ENCODE measurements at regions not wholly inside any gene's neighbourhood (a gene's known extent, or its start where the extent isn't known, plus 50 kb on each side); places are given as distances from the start of the nearest gene placed in this dataset.
"Not testable (repeated sequence)": the region's sequence is repeated elsewhere in the genome, so short reads cannot be mapped to it uniquely, and the experiment has no call there.

DNA sequence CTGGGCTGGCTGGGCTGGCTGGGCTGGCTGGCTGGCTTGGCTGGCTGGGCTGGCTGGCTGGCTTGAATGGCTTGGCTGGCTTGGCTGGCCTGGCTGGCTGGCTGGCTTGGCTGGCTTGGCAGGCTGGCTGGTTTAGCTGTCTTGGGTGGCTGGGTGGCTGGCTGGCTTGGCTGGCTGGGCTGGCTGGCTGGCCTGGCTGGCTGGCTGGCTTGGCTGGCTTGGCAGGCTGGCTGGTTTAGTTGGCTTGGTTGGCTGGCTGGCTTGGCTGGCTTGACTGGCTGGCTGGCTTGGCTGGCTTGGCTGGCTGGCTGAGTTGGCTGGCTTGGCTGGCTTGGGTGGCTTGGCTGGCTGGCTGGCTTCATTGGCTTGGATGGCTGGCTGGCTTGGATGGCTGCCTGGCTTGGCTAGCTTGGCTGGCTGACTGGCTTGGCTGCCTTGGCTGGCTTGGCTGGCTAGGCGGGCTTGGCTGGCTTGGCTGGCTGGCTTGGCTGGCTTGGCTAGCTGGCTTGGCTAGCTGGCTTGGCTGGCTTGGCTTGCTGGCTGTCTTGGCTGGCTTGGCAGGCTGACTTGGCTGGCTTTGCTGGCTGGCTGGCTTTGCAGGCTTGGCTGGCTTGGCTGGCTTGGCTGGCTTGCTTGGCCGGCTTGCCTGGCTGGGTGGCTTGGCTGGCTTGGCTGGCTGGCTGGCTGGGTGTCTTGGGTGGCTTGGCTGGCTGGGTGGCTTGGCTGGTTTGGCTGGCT lies 2807.2 kb downstream of the RPIA start:
- TF ChIP-seq POLR2A (IDR thresholded peaks at IDR 0.05; ENCODE audit: low read depth, low read length); POLR2AphosphoS5 (IDR thresholded peaks at IDR 0.05; ENCODE audit: low read depth, low read length); TAF1 (IDR thresholded peaks at IDR 0.05; ENCODE audit: borderline replicate concordance, low read depth, low read length): not testable (repeated sequence)

All from GM12892 (cell line).